GM21381 (cell line): ENCODE measurements at regions not wholly inside any gene's neighbourhood (a gene's known extent, or its start where the extent isn't known, plus 50 kb on each side); places are given as distances from the start of the nearest gene placed in this dataset.

Source experiments
- ATAC-seq: cut with Tn5 transposase; IDR thresholded peaks from one replicate; pipeline ENCODE4 v1.9.1; 2021; ENCODE audit warnings: mild to moderate bottlenecking, moderate library complexity; ENCODE audit not compliant: unreplicated experiment

DNA sequence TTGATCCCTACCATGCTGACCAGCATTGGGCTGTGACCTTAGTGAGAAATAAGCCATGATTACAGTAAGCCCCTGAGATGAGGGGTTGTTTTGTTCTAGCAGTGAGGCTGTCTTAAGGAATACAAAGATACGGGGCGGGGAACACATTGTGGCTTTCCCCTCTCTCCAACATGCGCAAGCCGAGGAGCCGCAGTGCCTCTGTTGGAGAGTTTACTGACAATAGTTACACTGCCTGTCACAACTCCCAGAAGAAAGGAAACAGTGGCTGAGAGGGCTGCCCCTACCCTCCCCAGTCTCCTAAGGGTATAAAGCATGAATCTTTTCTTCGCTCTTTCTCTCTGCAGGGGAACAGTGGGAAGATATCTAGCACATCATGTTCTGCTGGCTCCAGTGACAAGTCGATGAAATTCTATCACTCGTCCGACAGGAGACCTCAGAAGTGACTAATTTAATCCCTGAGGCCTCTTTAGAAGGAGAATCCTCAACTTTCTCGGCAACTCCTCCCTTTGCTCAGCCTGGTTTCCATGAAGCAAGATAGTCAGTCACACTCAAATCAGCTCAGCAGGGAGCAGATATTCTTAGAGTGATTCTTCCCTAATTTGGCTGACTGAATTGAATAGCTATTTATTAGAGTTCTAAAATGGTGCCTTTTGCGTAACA is 409.0 kb upstream of the PROK2 start:
- ATAC-seq = no peak

DNA sequence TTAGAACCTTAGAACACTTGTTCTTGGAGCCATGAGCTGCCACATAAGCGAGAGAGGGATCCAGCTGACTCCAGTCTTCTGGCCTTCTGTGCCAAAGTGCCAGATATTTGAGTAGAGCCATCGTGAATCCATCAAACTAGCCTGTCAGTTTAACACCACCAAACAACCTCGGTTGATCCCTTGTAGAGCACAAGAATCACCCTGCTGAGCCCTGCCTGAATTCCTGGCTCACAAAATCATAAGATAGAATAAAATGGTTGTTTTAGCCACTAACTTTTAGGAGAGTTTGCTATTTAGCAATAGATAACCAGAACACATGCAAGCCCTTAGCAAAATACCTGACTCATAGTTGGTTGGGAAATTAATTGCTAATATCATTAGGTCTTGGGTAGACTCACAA is 407.6 kb upstream of the PROK2 start:
- ATAC-seq = no peak

DNA sequence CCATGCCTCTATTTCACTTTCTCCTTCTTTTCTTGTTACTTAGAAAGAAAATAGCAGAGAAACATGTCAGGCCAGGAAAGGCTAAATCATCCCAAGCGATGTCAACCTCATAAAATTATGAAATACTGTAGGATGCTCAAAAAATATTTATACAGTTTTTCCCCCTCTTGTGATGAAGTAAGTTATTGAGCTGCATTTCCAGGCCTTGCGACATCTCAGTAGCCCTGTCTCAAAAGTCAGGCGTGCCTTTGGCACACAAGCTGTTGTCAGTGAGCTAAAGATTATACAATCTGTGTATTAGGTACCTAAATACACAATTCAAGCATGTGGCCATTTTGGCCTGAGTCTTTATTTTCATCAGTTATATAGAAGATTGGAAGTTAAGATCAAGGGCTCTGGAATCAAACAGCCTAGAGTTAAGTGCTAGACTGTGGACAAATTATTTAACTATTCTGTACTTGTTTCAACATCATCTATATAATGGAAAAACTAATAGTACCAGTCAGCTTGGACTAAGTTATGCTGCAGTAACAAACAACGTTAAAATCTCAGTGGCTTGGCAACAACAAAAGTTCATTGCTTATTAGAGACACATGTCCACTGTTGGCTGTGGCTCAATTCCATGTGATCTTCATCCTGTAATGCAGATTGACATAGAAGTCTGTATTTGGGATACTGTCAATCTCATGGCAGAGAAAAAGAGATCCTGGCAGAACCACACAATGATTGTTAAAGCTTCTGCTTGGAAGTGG is 406.4 kb upstream of the PROK2 start:
- ATAC-seq = no peak

DNA sequence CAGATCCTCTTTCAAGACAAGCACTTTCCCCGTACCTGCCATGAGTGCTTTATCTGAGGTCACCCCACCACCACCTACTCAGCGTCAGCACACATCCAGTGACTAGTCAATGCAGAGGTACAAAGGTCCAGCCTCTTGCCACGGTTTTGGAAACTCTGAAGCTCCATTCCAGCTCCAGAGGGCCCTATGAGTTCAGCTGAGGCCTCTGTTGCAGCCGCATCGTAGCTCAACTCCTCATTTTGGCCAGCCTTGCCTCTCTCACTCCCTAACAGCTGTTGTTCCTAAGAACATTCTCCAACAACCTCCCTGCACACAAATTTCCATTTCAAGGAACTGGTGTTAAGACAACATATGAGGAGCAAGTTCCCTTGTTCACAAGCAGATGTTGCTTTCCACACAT is 405.1 kb upstream of the PROK2 start:
- ATAC-seq = no peak

DNA sequence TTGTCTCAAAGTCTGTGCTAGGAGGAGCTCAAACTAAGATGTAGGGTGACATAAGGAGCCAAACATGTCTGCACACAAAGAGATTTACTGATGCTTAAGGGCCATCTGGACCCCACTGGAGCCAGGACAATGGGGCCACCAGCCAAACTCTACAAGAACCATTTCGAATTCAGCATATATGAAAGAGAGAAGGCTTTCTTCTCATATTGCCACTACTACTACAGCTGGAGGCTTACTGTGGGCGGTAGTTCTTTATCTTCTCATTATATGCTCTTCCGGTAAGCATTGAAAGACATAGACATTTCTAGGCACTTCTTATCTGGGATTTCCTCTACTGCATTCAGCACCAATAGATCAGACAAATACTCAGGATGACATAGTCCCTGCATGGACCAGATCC is 404.4 kb upstream of the PROK2 start:
- no peak for ATAC-seq

DNA sequence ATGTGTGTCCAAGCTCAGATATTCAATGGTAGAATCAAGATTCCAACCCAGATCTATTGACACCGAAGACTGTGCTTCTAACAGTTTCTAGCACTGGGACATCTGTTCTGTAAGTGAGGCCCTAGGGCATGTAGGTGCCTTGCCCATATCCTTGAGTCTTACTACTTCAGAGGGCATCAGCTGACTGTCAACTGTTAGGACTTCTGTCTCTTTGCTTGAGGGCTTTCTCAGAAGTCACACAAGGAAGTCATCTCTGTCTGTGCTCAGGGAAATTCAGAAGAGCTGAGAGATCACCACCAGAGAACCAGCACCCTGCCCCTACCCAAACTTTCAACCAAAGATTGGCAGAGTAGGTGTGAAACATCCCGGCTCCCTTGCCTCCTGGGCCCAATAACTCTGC is 403.6 kb upstream of the PROK2 start:
- no peak for ATAC-seq

DNA sequence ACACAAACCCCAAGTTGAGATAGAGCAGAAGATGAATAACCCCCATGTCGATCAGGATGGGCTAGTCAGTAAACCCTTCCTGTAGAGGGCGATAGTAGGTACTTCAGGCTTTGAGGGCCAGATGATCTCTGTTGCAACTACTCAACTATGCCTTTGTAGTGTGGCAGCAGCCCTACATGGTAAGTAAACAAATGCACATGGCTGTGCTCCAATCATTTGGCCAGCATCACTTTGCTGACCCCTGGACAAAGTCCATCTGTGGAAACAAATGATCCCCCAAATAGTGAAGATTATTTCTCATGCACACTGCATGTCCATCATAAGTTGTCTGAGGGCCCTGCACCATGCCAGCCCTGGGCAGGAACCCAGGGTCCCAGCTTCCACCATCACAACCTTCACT is 402.2 kb upstream of the PROK2 start:
- no peak for ATAC-seq

DNA sequence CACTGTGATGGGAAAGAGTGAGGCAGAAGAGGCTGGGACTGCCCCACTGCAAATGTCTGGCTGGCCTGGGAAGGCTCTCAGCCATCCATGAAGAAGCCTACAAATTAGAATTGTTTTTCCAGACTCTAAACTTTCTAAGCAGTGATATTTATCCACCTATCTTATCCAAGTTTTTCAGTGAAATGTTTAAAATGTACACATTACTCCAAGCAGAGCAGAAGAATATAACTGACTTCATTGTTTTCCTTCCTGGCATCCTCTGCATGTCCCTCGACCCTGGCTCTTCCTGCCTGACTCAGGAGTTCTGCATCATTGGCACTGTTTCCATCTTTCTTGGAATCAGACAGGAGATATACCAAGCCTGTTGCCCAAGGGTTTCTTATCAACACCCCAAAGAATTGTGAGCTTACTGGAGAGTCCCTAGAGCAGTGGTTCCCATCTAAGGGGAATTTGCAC is 401.5 kb upstream of the PROK2 start:
- ATAC-seq = no peak

DNA sequence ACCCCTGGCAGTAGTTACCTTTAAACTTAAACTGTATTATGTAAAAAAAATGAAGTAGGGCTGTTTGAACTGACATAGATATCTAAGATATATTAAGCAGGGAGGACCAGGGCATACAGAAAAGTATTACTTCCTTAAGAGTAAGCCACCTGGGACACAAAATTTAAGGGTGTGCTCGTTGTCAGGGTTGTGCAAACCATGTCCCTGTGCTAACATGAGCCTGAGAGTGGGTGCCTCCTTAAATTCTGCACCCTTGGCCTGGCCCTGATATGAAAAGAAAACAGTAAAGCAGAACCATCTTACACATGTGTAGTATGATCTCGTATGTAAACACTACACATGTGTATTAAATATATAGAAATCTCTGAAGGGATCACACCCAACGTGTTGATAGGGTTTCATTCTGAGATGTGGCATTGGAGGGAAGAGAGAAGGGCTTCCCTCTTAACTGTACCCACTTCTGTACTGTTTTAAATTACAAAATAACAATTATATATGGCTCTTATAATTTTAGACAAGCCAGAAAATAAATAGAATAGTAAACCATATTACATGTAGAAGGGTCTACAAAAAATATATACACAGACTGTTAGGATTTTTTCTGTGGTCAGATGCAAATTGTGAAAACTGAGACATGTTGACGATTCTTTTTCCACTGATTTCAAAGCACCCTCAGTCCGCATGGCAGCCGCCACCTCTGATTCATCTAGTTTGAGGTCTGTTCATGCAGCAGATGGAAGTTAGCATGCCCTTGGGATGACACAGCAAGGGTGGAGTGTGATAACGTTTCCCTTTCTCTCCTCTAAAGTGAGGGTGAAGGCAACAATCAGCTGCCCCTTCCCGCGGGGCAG is 400.8 kb upstream of the PROK2 start:
- no peak for ATAC-seq

DNA sequence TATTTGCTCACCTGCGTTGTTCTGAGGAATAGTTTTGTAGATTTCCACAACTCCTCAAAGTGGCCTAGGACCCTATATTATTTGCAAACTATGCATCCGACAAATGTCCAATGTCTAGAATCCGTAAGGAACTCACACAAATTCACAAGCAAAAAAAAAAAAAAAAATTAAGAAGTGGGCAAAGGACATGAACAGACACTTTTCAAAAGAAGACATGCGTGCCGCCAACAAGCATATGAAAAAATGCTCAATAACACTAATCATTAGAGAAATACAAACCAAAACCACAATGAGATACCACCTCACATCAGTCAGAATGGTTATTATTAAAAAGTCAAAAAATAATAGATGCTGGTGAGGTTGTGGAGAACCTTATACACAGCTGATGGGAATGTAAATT is 398.5 kb upstream of the PROK2 start:
- ATAC-seq = no peak

DNA sequence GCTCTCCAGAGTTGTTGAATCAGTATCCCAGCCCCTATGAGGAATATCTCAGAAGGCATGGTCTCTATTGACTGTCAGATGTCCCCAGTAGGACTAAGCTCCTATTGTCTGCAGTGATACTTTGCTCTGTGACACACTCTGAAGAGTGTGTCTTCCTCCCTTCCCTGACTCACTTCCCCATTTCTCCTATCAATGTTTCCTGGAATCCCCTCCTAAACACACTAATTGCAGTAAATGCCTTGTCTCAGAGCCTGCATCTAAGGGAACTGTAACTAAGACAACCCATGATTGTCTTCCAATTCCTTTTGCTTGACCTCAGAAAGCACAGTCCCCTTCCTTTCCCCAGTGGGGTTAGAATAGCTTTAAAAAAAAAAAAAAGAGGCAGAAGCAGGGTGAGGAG is 397.3 kb upstream of the PROK2 start:
- no peak for ATAC-seq

DNA sequence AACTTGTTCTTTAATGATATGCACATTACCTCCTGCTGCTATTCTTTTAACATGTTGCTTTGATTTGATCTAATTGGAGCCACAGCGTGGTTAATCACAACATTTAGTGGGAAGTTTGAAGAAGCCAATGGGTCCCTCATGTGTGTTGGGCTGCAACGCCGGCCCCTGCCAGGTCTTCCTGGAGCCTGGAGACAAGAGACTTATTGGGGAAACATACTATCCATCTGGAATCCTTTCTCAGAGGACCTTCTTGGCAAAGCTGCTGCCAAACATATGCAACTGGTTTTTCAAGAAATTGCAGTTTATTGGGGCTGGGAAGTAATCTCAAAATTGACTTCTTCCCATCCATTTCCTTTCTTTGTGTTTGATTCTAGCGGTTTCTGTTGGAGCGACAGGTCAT is 396.3 kb upstream of the PROK2 start:
- no peak for ATAC-seq

DNA sequence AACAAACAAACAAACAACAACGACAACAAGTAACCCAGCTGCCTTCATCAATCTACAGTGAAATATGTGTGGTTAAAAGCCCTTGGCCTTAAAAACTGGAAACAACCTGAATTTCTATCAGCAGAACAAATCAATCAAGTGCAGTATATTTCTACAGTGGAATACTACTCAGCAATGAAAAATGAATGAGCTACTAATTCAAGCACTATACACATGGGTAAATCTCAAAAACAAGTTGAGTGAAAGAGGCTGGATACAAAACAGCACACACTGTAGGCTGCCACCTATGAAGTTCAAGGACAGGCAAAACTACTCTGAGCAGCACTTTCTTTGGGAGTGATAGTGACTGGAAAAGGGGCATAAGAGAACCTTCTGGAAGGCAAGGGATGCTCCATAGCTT is 395.5 kb upstream of the PROK2 start:
- no peak for ATAC-seq

DNA sequence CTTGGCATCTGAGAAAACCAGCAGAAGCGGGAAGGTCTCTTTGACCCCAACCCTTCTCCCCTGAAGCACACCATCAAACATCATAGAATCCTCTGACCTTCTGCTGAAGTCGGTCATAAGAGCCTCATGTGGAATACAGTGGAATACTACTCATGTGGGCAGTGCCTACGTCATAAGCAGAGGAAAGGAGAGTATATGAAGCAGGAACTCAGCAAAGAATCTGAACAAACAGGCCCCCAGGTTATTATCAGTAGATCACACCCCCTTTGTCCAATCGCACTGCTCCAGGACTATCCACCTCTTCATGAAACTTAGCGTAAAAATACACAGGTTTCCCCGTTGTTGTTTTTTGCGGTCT is 394.1 kb upstream of the PROK2 start:
- ATAC-seq = no peak

DNA sequence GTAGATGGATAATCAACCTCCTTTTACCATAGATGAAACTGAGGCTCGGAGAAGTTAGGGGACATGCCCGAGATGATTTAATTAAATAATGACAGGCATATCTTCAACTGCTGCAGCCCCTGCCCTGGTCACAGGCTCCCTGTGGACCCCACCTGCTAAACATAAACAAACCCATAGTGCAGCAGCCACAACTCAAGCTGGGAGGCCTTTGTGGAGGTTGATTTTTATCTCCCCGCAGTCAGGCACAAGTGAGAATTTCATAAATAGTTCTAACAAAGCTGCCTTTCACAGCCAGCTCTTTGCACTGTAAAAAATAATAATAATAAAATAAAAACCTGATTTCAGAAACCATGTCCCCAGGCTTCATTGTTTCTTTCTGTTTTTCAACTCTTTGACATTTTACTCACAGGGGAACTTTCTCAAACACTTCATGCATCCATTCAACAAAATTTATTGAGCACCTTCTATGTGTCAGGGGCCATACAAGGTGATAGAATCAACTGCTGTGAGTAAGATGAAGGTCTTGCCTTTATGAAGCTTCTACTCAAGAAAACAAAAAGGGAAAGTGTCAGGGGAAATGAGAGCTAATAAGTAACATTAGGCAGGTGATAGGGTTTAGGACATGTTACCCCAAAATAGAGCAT is 393.6 kb upstream of the PROK2 start:
- ATAC-seq = no peak

DNA sequence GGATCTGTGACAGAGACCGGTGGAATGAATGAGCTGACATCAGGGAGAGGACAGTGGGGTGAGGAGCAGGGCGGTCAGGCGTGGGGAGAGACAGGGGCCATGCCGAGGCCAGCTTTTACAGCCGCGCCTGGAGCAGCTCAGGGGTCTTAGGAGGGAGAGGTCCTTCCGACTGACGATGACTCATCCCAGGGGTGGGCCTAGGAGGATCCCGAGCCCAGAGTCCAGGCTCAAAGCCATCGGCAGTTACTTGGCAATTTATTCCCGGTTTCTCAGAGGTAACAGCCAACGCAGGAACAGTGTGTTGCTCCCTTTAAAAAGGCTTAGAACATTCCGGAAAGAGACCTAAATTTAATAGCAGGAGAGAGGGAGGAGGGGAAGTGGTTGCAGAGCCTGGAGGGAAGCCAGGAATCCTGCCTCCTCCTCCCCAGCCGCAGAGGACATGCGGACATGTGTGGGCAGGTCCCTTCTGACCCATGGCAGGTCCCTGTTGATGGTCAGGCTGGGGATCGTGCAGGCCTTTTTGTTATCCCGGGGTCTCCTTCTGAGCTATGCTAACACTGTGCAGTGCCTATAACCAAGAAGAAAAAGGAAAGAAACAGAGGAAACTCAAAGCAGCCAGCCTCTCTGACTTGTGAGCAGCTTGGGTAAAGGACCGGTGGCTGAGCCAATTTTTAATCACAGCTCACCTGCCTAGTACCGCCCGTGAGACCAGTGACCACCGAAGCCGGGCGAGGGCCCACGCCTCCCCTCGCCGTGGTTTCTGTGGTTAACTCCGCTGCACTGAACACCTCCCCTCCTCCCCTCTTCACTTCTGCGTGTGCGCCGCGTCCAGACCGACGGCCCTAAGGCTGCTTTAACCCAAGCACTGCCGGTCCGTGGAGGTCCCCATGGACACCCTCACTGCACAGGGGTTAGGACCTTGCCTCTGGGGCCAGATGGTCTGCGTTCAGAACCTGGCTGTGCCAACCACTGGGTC is 392.4 kb upstream of the PROK2 start:
- peak; percentile 33 for ATAC-seq

DNA sequence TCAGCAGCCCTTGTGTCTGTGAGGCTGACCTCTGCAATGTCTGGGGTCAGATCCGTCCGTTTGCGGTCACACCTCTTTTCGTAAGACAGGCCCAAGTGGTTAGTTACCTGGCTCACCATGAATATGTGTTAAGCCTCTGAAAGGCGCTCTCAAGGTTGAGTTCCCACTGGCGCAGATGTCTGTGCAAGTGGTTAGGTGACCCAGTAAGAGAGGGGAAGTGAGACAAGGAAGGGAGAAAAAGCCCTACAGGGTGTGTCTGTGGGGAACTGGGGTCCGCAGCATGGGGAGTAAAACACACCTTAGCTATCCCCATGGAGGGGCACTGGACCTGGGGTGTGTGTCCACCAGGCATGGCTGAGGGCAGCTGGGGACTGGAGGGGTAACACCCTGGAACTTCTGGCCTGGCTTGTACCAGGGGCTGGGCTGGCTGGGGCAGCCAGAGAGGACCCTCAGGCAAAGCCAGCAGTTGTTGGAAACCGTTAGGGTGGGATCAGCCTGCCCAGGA is 391.6 kb upstream of the PROK2 start:
- peak; percentile 87 for ATAC-seq

DNA sequence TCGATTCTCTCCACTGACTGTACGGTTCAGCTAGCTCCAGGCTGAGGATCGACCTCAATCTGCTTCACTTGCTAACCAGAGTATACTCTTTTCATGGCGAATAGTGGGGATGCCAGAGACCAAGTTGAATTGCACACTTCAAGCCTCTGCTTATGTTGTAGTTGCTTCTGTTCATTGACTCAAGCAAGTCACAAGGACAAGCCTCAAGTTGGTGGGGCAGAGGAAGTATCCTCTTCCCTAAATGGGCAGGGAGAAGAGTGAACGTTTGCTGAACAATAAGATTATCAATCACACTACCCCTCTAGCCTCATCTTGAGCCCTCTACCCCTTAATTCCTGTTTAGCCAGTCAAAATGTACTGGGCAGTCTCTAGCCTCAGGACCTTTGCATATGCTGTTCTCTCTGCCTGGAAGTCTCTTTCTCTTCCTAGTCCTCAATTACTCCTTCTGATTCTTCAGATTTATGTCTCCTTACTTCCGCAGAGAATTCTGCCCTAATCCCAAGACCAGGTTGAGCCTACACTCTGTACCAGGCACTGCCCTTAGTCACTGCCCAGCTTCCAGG is 390.4 kb upstream of the PROK2 start:
- ATAC-seq = no peak

DNA sequence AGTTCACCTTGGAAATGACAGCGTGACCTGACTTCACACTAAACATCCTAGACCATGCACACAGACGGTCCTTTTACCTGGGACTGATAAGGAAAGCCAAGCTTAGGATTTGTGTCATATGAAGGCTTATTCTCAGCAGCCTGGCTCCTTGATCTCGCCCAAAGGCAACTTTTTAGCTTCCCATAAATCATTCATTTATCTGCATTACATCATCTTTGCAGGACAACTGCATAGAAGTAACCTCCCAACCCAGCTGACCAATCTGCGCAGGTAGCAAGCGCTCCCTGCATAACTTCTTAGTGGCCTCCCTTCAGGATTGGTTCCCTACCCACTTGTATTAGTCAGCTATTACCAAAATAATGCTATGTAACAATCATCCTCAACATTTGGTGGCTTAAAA is 389.9 kb upstream of the PROK2 start:
- ATAC-seq = no peak

DNA sequence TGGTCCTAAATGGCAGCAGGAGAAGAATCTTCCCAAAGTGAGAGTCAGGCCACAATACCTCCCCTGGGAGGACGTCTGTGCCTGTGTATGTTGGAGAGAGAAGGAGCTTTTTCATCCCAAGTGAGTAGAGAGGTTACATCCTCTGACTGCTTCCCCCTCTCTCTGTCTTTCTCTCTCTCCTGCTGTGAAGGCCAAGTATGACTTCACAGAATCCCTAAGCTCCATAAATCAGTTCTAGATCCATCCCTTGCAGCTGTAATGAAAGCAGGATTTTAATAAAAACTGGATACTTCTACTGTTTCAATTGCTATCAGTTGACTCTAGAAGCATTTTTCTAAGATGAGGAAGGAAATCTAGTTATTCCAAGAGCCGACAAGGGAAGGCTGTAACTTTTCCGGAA is 389.1 kb upstream of the PROK2 start:
- no peak for ATAC-seq
